SK-N-MC (cell line): ENCODE measurements at regions not wholly inside any gene's neighbourhood (a gene's known extent, or its start where the extent isn't known, plus 50 kb on each side); places are given as distances from the start of the nearest gene placed in this dataset.

Experiments
- EZH2 ChIP-seq: fragments of 200-600 bp; sonication (generic); IDR thresholded peaks from one replicate; pipeline ENCODE4 v1.6.1; 2017; ENCODE audit warnings: antibody characterized with exemption
- FOXP2 ChIP-seq: optimal IDR thresholded peaks from 2 replicates; pipeline ENCODE3; 2011; ENCODE audit warnings: mild to moderate bottlenecking, moderate library complexity; ENCODE audit not compliant: insufficient read depth; ENCODE audit errors: extremely low read length, control extremely low read depth
- POLR2AphosphoS5 ChIP-seq: IDR thresholded peaks from 2 replicates; pipeline ENCODE4 v1.6.1; 2012; ENCODE audit warnings: mild to moderate bottlenecking, low read depth, low read length, borderline replicate concordance

GRCh38 chr16:13480801-13481200, 439.2 kb upstream of the ERCC4 start:
- no peak for TF ChIP-seq POLR2AphosphoS5
- no peak for TF ChIP-seq EZH2
- no peak for TF ChIP-seq FOXP2
